ENCODE measurements at regions not wholly inside any gene's neighbourhood (a gene's known extent, or its start where the extent isn't known, plus 50 kb on each side); places are given as distances from the start of the nearest gene placed in this dataset.

GRCh38 chr2:238689871-238690389 is 158.0 kb upstream of the TWIST2 start:
- TF ChIP-seq CTCF (IDR thresholded peaks at IDR 0.05; ENCODE audit: low read depth, low read length) = no peak
- no peak overlapping the region for H3K4me3 ChIP-seq (replicated peaks in 1 of 2; ENCODE audit: low read depth in 2 of 2, low read length in 2 of 2)
- no peak for DNase-seq (ENCODE audit: low read depth in 2 of 2)

- no peak for DNase-seq (ENCODE audit: low read depth in 2 of 2)
- no peak overlapping the region for H3K4me3 ChIP-seq (replicated peaks in 1 of 2; ENCODE audit: low read depth in 2 of 2, low read length in 2 of 2)
- TF ChIP-seq CTCF (IDR thresholded peaks at IDR 0.05; ENCODE audit: low read depth, low read length) = no peak
Measured at GRCh38 chr2:238690511-238690910, 157.4 kb upstream of the TWIST2 start.

- DNase-seq (ENCODE audit: low read depth in 2 of 2) = no peak
- no peak overlapping the region for H3K4me3 ChIP-seq (replicated peaks in 1 of 2; ENCODE audit: low read depth in 2 of 2, low read length in 2 of 2)
- no peak for TF ChIP-seq CTCF (IDR thresholded peaks at IDR 0.05; ENCODE audit: low read depth, low read length)
Measured at GRCh38 chr2:238691596-238692491, 156.0 kb upstream of the TWIST2 start.

DNA sequence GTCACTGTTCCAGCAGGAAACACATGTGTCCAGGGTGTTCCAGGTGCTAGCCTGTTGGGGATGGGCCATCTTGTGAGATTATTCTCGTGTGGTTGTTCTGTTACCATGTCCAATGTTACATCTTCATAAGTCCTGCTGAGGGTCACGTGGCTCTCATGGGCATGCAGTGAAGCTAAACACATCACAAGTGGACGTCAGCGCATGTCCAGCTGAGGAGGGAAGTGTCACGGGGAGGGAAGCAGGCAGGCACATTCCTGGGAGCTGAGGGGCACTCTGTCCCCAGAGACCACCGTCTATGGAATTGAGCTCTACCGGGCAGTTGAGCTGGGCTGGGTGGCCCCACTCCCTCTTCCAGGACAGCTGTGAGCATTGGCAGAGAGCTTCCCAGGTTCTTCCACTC is 155.3 kb upstream of the TWIST2 start:
- H3K4me3 ChIP-seq (replicated peaks in 1 of 2; ENCODE audit: low read depth in 2 of 2, low read length in 2 of 2) = no peak overlapping the region
- no peak for TF ChIP-seq CTCF (IDR thresholded peaks at IDR 0.05; ENCODE audit: low read depth, low read length)
- no peak for DNase-seq (ENCODE audit: low read depth in 2 of 2)

DNA sequence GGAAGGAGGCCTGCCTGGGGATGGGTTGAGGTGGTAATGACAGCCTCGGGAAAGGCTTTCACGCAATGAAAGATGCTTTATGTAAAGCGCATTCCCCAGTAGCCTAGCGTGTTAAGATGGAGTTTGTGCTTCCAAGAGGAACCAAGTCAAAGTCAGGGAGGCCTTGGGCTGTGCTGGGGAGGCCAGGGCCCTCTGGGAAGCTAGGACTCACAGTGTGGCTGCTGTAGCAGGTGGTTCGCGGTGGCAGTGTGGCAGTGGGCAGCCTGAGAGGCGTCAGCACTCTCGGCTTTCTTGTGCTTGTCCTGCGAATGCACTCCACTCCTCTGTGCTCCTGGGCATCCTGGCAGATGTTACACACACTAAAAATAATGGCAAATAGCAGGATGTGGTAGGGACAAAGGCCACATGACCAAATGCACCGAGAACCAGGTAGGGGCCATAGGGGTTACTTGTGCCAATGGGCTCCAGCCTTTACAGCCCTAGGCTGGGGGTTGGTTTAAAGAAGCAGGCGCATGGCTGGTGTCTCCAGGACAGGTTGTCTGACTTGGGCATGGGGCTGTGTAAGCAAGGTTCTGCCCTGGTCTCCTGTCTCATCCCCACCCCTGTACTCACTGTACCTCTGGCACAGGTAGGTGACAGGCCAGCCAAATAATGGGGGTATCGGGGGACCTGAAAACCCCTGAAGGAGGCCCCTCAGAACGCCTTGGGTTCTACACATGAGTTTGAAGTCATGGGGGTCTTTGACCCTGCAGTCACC is 154.4 kb upstream of the TWIST2 start:
- TF ChIP-seq CTCF (IDR thresholded peaks at IDR 0.05; ENCODE audit: low read depth, low read length) = no peak
- DNase-seq (ENCODE audit: low read depth in 2 of 2) = no peak
- no peak overlapping the region for H3K4me3 ChIP-seq (replicated peaks in 1 of 2; ENCODE audit: low read depth in 2 of 2, low read length in 2 of 2)

- H3K4me3 ChIP-seq (replicated peaks in 1 of 2; ENCODE audit: low read depth in 2 of 2, low read length in 2 of 2) = no peak overlapping the region
- no peak for TF ChIP-seq CTCF (IDR thresholded peaks at IDR 0.05; ENCODE audit: low read depth, low read length)
- no peak for DNase-seq (ENCODE audit: low read depth in 2 of 2)
Measured at GRCh38 chr2:238694136-238694755, 153.6 kb upstream of the TWIST2 start.
